Epithelial cell of esophagus (primary cell): ENCODE measurements at regions not wholly inside any gene's neighbourhood (a gene's known extent, or its start where the extent isn't known, plus 50 kb on each side); places are given as distances from the start of the nearest gene placed in this dataset.
"Not testable (repeated sequence)": the region's sequence is repeated elsewhere in the genome, so short reads cannot be mapped to it uniquely, and the experiment has no call there.

Experiments
- DNase-seq: peaks from one replicate; pipeline ENCODE4 v3.0.0; 2010; ENCODE audit warnings: low read depth
- H3K4me3 ChIP-seq: 2 replicates; pipeline ENCODE4 v1.5.1; 2011; ENCODE audit warnings: mild to moderate bottlenecking, low read length, control low read depth
- CTCF ChIP-seq: IDR thresholded peaks from 2 replicates; pipeline ENCODE4 v1.5.1; 2011; ENCODE audit warnings: low read depth, mild to moderate bottlenecking, low read length, control low read depth, inconsistent platforms; ENCODE audit not compliant: insufficient read depth; ENCODE audit errors: missing control alignments

GRCh38 chr7:115292381-115292780 is 370.5 kb downstream of the MDFIC start:
- no peak for TF ChIP-seq CTCF
- DNase-seq: no peak
- no peak overlapping the region for H3K4me3 ChIP-seq

GRCh38 chr7:115289971-115290370 is 368.1 kb downstream of the MDFIC start:
- DNase-seq: no peak
- H3K4me3 ChIP-seq: no peak overlapping the region
- no peak for TF ChIP-seq CTCF

GRCh38 chr7:115276791-115277190 is 354.9 kb downstream of the MDFIC start:
- DNase-seq: no peak

GRCh38 chr7:115273855-115274254 is 352.0 kb downstream of the MDFIC start:
- not testable (repeated sequence) for DNase-seq, H3K4me3 ChIP-seq

More at GRCh38 chr7:115276791-115277190, 354.9 kb downstream of the MDFIC start:
- no peak for TF ChIP-seq CTCF
- no peak overlapping the region for H3K4me3 ChIP-seq

GRCh38 chr7:115273139-115273772 is 351.4 kb downstream of the MDFIC start:
- no peak for TF ChIP-seq CTCF
- DNase-seq: no peak

GRCh38 chr7:115271332-115272235 is 349.7 kb downstream of the MDFIC start:
- no peak overlapping the region for H3K4me3 ChIP-seq
- TF ChIP-seq CTCF: no peak
- DNase-seq: no peak

More at GRCh38 chr7:115273139-115273772, 351.4 kb downstream of the MDFIC start:
- H3K4me3 ChIP-seq: no peak overlapping the region

- H3K4me3 ChIP-seq: no peak overlapping the region
- DNase-seq: no peak
- no peak for TF ChIP-seq CTCF
Measured at GRCh38 chr7:115269486-115269885, 347.6 kb downstream of the MDFIC start.
